Mesothelial cell of epicardium (in vitro differentiated cells): ENCODE measurements at regions not wholly inside any gene's neighbourhood (a gene's known extent, or its start where the extent isn't known, plus 50 kb on each side); places are given as distances from the start of the nearest gene placed in this dataset.
"Not testable (repeated sequence)": the region's sequence is repeated elsewhere in the genome, so short reads cannot be mapped to it uniquely, and the experiment has no call there.

Experiments
- DNase-seq, 2 experiments: peaks; one replicate each; pipeline ENCODE4 v3.0.0; 2021; ENCODE audit warnings: low spot score in 2 of 2; ENCODE audit not compliant: unreplicated experiment in 2 of 2
- H3K27ac Mint-ChIP-seq: 2 replicates; pipeline ENCODE4 v1.8.0; 2021; ENCODE audit warnings: mixed read lengths
- H3K27me3 Mint-ChIP-seq: 2 replicates; pipeline ENCODE4 v1.8.0; 2021; ENCODE audit warnings: low read depth, mixed read lengths
- H3K36me3 Mint-ChIP-seq: 2 replicates; pipeline ENCODE4 v1.8.0; 2021; ENCODE audit warnings: mixed read lengths
- H3K4me1 Mint-ChIP-seq: 2 replicates; pipeline ENCODE4 v1.8.0; 2021; ENCODE audit warnings: mixed read lengths
- H3K4me3 Mint-ChIP-seq: 2 replicates; pipeline ENCODE4 v1.8.0; 2021; ENCODE audit warnings: mild to moderate bottlenecking, moderate library complexity, mixed read lengths
- H3K9me3 Mint-ChIP-seq: 2 replicates; pipeline ENCODE4 v1.8.0; 2021; ENCODE audit warnings: mixed read lengths
- TF ChIP-seq, protein P1 (sequence below): fragments of 200-600 bp; sonication (generic); IDR thresholded peaks from one replicate; pipeline ENCODE4 v1.5.0; 2021; ENCODE audit warnings: antibody characterized with exemption; ENCODE audit not compliant: unreplicated experiment

DNA sequence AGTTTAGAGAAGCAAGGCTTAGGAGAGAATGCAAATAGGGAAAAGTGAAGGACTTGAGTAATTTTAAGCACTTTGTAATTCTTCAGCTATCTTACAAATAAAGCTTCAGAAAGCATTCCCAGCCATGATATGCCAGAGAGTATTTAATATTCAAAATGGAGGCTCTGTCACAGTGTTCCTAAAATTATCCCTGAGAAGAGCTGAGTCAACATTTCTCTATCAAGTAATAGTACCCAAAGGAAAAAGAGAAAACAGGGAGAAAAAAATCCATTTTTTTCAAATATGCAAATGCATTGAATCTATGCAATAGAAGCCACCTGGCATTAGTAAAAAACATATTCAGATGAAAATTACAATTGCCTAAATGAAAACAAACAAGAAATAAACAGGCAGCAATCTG, 392.6 kb upstream of the FAM174A start:
- TF ChIP-seq, protein P1, sequence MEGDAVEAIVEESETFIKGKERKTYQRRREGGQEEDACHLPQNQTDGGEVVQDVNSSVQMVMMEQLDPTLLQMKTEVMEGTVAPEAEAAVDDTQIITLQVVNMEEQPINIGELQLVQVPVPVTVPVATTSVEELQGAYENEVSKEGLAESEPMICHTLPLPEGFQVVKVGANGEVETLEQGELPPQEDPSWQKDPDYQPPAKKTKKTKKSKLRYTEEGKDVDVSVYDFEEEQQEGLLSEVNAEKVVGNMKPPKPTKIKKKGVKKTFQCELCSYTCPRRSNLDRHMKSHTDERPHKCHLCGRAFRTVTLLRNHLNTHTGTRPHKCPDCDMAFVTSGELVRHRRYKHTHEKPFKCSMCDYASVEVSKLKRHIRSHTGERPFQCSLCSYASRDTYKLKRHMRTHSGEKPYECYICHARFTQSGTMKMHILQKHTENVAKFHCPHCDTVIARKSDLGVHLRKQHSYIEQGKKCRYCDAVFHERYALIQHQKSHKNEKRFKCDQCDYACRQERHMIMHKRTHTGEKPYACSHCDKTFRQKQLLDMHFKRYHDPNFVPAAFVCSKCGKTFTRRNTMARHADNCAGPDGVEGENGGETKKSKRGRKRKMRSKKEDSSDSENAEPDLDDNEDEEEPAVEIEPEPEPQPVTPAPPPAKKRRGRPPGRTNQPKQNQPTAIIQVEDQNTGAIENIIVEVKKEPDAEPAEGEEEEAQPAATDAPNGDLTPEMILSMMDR, result no peak
- Mint-ChIP-seq H3K4me1 (no peaks in the 10 kb centered on the region), H3K27ac (no peak overlapping the region), H3K9me3 (no peaks in the 10 kb centered on the region), H3K36me3 (no peaks in the 10 kb centered on the region), H3K4me3 (no peak overlapping the region), H3K27me3 (peaks cover 8% of the 10 kb centered on the region)
- no peak for DNase-seq

GRCh38 chr5:100131161-100131560, 404.0 kb upstream of the FAM174A start:
- Mint-ChIP-seq H3K27me3 (peaks cover 13% of the 10 kb centered on the region), H3K9me3 (no peaks in the 10 kb centered on the region), H3K27ac (no peak overlapping the region), H3K4me1 (no peaks in the 10 kb centered on the region), H3K4me3 (no peak overlapping the region), H3K36me3 (no peaks in the 10 kb centered on the region)
- no peak for DNase-seq
- TF ChIP-seq, protein P1, result no peak

GRCh38 chr5:100130307-100130706, 404.9 kb upstream of the FAM174A start:
- Mint-ChIP-seq H3K4me1 (no peaks in the 10 kb centered on the region), H3K4me3 (no peak overlapping the region), H3K27ac (no peak overlapping the region), H3K36me3 (no peaks in the 10 kb centered on the region), H3K9me3 (no peaks in the 10 kb centered on the region), H3K27me3 (peaks cover 21% of the 10 kb centered on the region)
- DNase-seq, result no peak
- TF ChIP-seq, protein P1, result no peak

- no peak for DNase-seq
- Mint-ChIP-seq H3K4me1 (no peaks in the 10 kb centered on the region), H3K27me3 (peaks cover 2% of the 10 kb centered on the region), H3K36me3 (no peaks in the 10 kb centered on the region), H3K27ac (no peak overlapping the region), H3K4me3 (no peak overlapping the region), H3K9me3 (peaks cover 2% of the 10 kb centered on the region)
- TF ChIP-seq, protein P1, result no peak
Measured at GRCh38 chr5:100119903-100120302, 415.3 kb upstream of the FAM174A start.

GRCh38 chr5:100110497-100110896, 424.7 kb upstream of the FAM174A start:
- TF ChIP-seq, protein P1, result no peak
- H3K27me3 Mint-ChIP-seq, result no peaks in the 10 kb centered on the region
- no peak overlapping the region for H3K4me3 Mint-ChIP-seq
- no peaks in the 10 kb centered on the region for H3K4me1 Mint-ChIP-seq
- DNase-seq, result no peak
- H3K9me3 Mint-ChIP-seq, result peaks cover 48% of the 10 kb centered on the region
- H3K27ac Mint-ChIP-seq, result no peak overlapping the region
- no peaks in the 10 kb centered on the region for H3K36me3 Mint-ChIP-seq

DNA sequence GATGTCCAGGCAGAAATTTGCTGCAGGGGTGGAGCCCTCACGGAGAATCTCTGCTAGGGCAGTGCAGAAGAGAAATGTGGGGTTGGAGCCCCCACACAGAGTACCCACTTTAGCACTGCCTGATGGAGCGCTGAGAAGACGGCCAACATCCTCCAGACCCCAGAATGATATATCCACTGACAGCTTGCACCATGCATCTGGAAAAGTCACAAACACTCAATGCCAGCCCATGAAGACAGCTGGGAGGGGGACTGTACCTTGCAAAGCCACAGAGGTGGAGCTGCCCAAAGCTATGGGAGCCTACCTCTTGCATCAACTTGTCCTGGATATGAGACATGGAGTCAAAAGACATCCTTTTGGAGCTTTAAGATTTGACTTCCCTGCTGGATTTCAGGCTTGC, 426.3 kb upstream of the FAM174A start:
- no peaks in the 10 kb centered on the region for H3K4me1 Mint-ChIP-seq
- H3K27me3 Mint-ChIP-seq, result no peaks in the 10 kb centered on the region
- no peak overlapping the region for H3K4me3 Mint-ChIP-seq
- DNase-seq, result no peak
- peaks cover 44% of the 10 kb centered on the region for H3K9me3 Mint-ChIP-seq
- no peaks in the 10 kb centered on the region for H3K36me3 Mint-ChIP-seq
- no peak overlapping the region for H3K27ac Mint-ChIP-seq
- TF ChIP-seq, protein P1, result no peak

DNA sequence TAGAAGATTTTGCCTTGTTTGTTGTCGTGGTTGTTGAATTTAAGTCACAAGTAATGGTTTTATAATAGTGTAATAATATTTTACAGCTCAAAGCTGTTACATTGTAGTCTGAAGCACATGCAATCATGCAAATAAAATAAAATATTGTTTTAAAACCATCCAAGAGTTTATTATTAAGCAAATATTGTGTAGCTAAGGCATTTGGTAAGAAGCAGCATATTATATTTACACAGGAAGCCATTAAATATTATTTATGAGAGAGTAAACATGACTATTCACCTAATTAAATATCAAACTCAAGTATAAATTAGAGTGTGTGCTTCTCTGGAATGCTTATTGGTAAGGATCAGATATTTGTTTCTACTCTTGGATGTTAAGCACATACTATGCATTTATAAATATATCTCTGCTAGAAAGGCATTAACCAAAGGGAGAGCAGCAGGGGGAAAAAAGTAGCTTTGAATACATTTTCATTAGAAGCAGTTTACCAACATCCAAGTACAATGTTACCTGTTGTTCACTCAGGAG, 431.5 kb upstream of the FAM174A start:
- not testable (repeated sequence) for DNase-seq, H3K27ac Mint-ChIP-seq, H3K4me3 Mint-ChIP-seq, H3K27me3 Mint-ChIP-seq, H3K4me1 Mint-ChIP-seq, H3K36me3 Mint-ChIP-seq
- peaks cover 12% of the 10 kb centered on the region for H3K9me3 Mint-ChIP-seq

DNA sequence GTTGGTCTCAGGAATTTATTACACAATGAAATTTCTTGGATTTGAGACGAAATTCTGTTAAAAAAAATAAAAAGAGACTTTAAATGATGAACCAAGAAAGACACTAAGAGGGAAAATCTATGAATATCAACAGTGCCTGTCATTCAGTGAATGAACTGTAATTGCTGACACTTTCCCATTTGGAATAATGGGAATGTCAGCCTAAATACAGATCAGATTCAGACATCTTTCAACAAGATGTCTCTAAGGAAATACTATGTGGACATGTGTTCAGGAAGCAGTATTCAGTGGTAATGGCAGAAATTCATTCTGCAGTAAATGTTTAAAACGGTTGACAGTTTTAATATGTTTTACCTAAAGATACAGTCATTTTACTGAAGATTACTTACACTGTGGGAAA, 433.7 kb upstream of the FAM174A start:
- DNase-seq, H3K9me3 Mint-ChIP-seq, H3K36me3 Mint-ChIP-seq, H3K4me1 Mint-ChIP-seq, H3K27me3 Mint-ChIP-seq, H3K4me3 Mint-ChIP-seq, H3K27ac Mint-ChIP-seq: not testable (repeated sequence)
